ENCODE measurements at regions not wholly inside any gene's neighbourhood (a gene's known extent, or its start where the extent isn't known, plus 50 kb on each side); places are given as distances from the start of the nearest gene placed in this dataset.

DNA sequence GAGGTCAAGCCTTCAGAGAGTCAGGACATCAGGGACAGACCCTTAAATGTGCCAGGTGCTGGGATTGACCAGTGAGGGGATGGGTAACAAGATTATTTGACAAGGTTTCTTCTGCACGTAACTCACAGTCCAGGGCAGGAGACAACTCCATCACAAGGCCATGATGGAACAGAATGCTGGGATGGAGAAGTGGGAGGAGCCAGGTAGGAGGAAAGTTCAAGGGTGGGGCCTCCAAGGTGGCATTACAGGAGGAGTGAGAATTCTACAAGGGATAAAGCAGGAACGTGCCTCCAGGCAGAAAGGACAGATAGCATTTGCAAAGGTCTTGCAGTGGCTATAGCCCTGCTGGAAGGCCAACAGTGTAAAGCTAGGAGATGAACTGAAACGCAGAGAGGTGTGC lies 102.2 kb downstream of the FGF18 start:
- in situ Hi-C loops (cut with MboI; ENCODE audit: low sequenced_read_pairs, unreplicated experiment), result no loop called here
- no peak for DNase-seq (ENCODE audit: low spot score)

DNA sequence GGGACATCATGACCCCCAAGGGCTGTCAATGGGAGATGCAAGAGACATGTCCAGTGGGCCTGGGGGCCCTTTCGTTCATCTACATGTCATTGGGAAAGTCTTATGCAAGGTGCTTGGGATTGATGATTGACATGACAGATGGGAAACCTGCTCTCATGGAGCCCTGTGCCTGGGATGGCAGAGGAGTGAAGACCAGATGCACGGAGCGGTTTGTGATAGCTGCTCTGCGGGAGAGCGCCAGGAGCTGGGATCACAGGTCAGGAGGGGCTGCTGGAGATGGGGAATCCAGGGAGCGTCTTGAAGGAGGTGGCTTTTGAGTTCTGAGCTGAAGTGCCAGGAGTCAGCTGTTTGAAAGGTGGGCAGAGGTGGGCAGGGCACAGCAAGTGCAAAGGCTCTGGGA lies 104.3 kb downstream of the FGF18 start:
- in situ Hi-C loops (cut with MboI; ENCODE audit: low sequenced_read_pairs, unreplicated experiment), result no loop called here

More for the DNA sequence above, 102.2 kb downstream of the FGF18 start:
- TF ChIP-seq, protein P1, sequence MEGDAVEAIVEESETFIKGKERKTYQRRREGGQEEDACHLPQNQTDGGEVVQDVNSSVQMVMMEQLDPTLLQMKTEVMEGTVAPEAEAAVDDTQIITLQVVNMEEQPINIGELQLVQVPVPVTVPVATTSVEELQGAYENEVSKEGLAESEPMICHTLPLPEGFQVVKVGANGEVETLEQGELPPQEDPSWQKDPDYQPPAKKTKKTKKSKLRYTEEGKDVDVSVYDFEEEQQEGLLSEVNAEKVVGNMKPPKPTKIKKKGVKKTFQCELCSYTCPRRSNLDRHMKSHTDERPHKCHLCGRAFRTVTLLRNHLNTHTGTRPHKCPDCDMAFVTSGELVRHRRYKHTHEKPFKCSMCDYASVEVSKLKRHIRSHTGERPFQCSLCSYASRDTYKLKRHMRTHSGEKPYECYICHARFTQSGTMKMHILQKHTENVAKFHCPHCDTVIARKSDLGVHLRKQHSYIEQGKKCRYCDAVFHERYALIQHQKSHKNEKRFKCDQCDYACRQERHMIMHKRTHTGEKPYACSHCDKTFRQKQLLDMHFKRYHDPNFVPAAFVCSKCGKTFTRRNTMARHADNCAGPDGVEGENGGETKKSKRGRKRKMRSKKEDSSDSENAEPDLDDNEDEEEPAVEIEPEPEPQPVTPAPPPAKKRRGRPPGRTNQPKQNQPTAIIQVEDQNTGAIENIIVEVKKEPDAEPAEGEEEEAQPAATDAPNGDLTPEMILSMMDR (IDR thresholded peaks at IDR 0.05; ENCODE audit: borderline replicate concordance, control extremely low read depth, extremely low read depth, insufficient read depth, missing control alignments), result no peak

DNA sequence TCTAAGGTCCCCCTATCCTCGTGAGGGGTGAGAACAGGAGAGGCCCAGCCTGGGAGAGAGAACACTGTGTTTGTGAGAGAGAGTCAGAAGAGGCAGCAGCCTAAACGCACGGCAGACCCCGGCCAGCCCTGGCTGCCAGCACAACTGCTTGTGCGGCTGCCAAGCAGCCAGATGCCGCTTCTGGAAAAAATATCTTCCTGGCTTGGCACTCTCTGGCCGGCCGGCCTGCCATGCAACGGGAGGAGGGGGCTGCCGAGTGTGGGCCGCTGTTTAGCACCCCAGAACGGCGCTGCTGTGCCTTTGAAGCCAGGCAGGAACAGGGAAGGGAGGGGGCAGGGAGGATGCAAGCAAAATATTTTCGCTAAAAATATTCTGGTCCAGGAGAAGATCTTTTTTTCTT lies 105.0 kb downstream of the FGF18 start:
- DNase-seq (ENCODE audit: low spot score), result no peak
- in situ Hi-C loops (cut with MboI; ENCODE audit: low sequenced_read_pairs, unreplicated experiment), result no loop called here
- TF ChIP-seq, protein P1 (IDR thresholded peaks at IDR 0.05; ENCODE audit: borderline replicate concordance, control extremely low read depth, extremely low read depth, insufficient read depth, missing control alignments), result no peak

More for the DNA sequence above, 104.3 kb downstream of the FGF18 start:
- TF ChIP-seq, protein P1 (IDR thresholded peaks at IDR 0.05; ENCODE audit: borderline replicate concordance, control extremely low read depth, extremely low read depth, insufficient read depth, missing control alignments), result no peak
- no peak for DNase-seq (ENCODE audit: low spot score)

DNA sequence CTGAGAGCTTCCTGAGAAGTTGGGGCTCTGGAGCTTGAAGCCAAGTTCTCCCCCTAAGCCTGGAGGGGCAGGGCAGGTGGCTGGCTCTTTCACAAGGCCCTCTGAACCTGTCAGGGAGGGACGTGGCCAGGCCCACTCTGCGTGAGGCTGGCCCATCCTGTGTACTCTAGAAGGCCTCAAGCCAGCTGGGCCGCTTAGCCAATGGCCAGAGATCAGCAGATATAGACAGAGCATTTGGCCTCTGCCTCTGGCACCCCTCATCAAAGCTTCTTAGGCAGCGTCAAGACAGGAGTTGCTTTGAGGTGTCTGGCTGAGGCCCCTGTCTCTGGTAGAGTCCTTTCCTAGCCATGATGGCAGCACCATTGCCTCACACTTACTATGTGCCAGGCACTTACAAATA lies 105.6 kb downstream of the FGF18 start:
- in situ Hi-C loops (cut with MboI; ENCODE audit: low sequenced_read_pairs, unreplicated experiment), result no loop called here
- TF ChIP-seq, protein P1 (IDR thresholded peaks at IDR 0.05; ENCODE audit: borderline replicate concordance, control extremely low read depth, extremely low read depth, insufficient read depth, missing control alignments), result no peak
- no peak for DNase-seq (ENCODE audit: low spot score)

DNA sequence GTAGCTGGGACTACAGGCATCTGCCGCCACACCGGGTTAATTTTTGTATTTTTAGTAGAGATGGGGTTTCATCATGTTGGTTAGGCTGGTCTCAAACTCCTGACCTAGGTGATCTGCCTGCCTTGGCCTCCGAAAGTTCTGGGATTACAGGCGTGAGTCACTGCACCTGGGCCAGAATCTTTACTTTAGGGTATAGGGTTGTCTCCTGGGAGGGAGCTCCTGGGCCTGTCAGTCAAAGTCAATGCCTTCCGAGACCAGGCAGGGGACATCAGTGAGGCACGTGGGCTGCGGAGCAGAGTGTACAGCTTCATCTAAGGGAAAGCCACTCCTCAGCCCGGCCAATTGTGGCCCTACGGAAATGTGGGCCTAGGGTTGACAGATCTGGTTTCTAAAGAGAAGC lies 108.6 kb downstream of the FGF18 start:
- DNase-seq (ENCODE audit: low spot score), result no peak
- in situ Hi-C loops (cut with MboI; ENCODE audit: low sequenced_read_pairs, unreplicated experiment), result no loop called here
- TF ChIP-seq, protein P1 (IDR thresholded peaks at IDR 0.05; ENCODE audit: borderline replicate concordance, control extremely low read depth, extremely low read depth, insufficient read depth, missing control alignments), result no peak

DNA sequence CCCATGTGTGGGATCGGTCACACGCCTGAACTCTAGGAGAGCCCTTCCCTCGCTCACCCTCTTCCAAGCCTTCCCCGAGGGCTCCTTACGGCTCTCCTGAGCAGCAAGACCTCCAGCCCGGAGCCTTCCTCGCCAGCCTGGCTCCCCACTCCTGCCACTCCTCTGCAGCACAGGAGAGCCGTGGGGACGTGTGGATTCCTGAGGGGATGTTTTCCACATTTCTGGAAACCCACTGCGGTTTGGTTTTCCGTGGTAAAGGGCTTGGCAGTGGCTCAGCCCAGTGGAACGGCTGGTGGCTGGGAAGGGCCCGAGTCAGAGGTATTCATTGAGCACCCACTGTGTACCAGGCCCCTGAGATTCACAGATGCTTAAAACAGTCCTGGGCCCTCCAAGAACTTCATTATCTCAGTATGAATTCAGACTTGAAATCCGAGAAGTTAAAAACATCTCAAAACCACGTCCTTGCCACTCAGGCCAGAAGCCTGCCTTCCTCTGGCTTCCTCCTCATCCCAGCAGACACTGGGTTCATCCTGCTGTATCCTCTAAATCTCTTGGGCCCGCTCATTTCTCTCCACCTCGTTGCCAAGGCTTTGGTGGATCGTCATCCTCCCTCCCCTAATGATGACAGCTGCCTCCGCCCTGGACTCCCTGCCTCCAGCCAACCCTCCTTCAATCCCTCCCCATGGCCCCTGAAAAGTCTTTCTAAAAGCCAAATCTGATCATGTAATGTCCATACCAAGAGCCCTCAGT lies 109.6 kb downstream of the FGF18 start:
- in situ Hi-C loops (cut with MboI; ENCODE audit: low sequenced_read_pairs, unreplicated experiment), result no loop called here
- TF ChIP-seq, protein P1 (IDR thresholded peaks at IDR 0.05; ENCODE audit: borderline replicate concordance, control extremely low read depth, extremely low read depth, insufficient read depth, missing control alignments), result no peak
- DNase-seq (ENCODE audit: low spot score), result no peak

Data from GM13976 (cell line).